ENCODE measurements at regions not wholly inside any gene's neighbourhood (a gene's known extent, or its start where the extent isn't known, plus 50 kb on each side); places are given as distances from the start of the nearest gene placed in this dataset.

- no peak for TF ChIP-seq THAP7 (CRISPR knock-in tag; IDR thresholded peaks at IDR 0.05)
- no peak for TF ChIP-seq IRF9 (CRISPR knock-in tag; IDR thresholded peaks at IDR 0.05; ENCODE audit: borderline replicate concordance)
- no peak for TF ChIP-seq MED8 (CRISPR knock-in tag; IDR thresholded peaks at IDR 0.05; ENCODE audit: insufficient replicate concordance)
- TF ChIP-seq HIC2 (CRISPR knock-in tag; IDR thresholded peaks at IDR 0.05; ENCODE audit: low read depth) = no peak
- TF ChIP-seq ZNF605 (CRISPR knock-in tag; IDR thresholded peaks at IDR 0.05) = no peak
- no peak for TF ChIP-seq ATM (IDR thresholded peaks at IDR 0.05; ENCODE audit: borderline replicate concordance)
- no peak for TF ChIP-seq ZNF597 (CRISPR knock-in tag; IDR thresholded peaks at IDR 0.05)
- no peak for TF ChIP-seq MTERF4 (CRISPR knock-in tag; IDR thresholded peaks at IDR 0.05)
- TF ChIP-seq IKZF5 (CRISPR knock-in tag; IDR thresholded peaks at IDR 0.05) = no peak
Measured at GRCh38 chr6:78110641-78111040, 457.8 kb downstream of the MEI4 start (continued).
